Chondrocyte (in vitro differentiated cells): ENCODE measurements at regions not wholly inside any gene's neighbourhood (a gene's known extent, or its start where the extent isn't known, plus 50 kb on each side); places are given as distances from the start of the nearest gene placed in this dataset.

ENCODE experiments used
- DNase-seq: peaks from one replicate; pipeline ENCODE4 v3.0.0; 2021; ENCODE audit warnings: mixed read lengths, low spot score
- H3K27ac Mint-ChIP-seq: one replicate; pipeline ENCODE4 v1.8.0; 2021; ENCODE audit warnings: mild to moderate bottlenecking, moderate library complexity, mixed read lengths; ENCODE audit not compliant: unreplicated experiment
- H3K27me3 Mint-ChIP-seq: 2 replicates; pipeline ENCODE4 v1.8.0; 2021; ENCODE audit warnings: low read depth, mixed read lengths
- H3K36me3 Mint-ChIP-seq: 2 replicates; pipeline ENCODE4 v1.8.0; 2021; ENCODE audit warnings: low read depth, mixed read lengths
- H3K4me1 Mint-ChIP-seq: 2 replicates; pipeline ENCODE4 v1.8.0; 2021; ENCODE audit warnings: low read depth, mild to moderate bottlenecking, mixed read lengths
- H3K4me3 Mint-ChIP-seq: one replicate; pipeline ENCODE4 v1.8.0; 2021; ENCODE audit warnings: mild to moderate bottlenecking, moderate library complexity, mixed read lengths; ENCODE audit not compliant: unreplicated experiment
- H3K9me3 Mint-ChIP-seq: 2 replicates; pipeline ENCODE4 v1.8.0; 2021; ENCODE audit warnings: low read depth, mixed read lengths
- CTCF ChIP-seq: fragments of 200-600 bp; sonication (generic); IDR thresholded peaks from 2 replicates; pipeline ENCODE4 v1.5.0; 2021; ENCODE audit warnings: antibody characterized with exemption, mild to moderate bottlenecking, moderate library complexity

DNA sequence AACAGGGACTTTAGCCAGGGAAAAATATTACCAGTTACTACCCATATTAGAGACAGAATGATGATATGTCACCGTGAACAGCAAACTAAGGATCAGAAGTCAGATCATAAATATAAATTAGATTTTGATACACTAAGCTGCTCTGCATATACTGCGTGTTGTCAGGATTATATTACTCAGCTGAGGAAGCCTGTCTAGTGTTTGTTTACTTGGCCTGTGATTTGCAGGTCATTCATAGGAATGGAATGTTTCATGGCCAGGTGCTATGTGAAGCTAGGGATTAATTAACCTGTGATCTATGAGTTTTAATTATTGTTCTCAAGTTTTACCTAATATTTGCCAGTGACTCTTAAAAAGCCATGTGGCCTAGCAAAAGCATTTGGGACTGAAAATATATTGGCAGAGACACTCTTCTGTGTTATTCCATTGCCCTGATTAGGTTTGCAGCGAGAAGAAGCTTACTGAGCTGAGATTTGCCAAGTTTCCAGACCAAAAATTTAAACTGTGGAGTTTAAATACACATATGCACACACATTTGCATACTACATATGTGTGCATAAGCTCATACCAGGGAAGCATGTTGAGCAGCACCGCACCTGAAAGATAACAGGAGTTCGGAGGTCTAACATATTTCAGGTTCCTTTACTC is 496.3 kb upstream of the GRIA1 start:
- no peaks in the 10 kb centered on the region for H3K27me3 Mint-ChIP-seq

DNA sequence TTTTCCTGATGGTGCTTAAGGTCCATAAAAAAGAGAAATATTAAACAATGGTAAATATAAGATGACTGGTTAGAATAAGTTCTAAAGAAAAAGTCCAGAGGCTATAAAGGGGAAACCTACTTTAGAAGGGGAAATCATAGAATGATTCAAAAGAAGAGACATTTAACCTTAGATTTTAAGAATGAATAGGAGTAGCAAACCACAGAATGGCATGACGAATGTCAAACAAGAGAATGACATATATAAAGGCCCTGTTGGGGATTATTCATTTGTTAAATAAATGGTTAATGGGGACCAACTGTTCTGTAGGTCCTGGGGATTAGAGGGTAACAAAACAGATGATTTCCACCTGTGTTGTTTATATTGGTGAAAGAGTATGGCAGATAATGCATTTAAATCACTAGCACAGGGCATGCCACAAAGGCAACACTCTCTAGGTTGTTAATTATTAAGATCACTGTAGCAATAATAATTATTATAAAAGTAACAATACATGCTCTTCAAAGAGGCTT is 495.2 kb upstream of the GRIA1 start:
- Mint-ChIP-seq H3K36me3 (no peaks in the 10 kb centered on the region), H3K27me3 (no peaks in the 10 kb centered on the region), H3K4me1 (no peaks in the 10 kb centered on the region), H3K27ac (no peak overlapping the region), H3K9me3 (peaks cover 3% of the 10 kb centered on the region), H3K4me3 (no peak overlapping the region)
- DNase-seq: no peak
- no peak for TF ChIP-seq CTCF

More for the DNA sequence above, 496.3 kb upstream of the GRIA1 start:
- H3K4me1 Mint-ChIP-seq: no peaks in the 10 kb centered on the region
- no peaks in the 10 kb centered on the region for H3K36me3 Mint-ChIP-seq
- peaks cover 3% of the 10 kb centered on the region for H3K9me3 Mint-ChIP-seq
- H3K27ac Mint-ChIP-seq: no peak overlapping the region
- TF ChIP-seq CTCF: no peak
- no peak overlapping the region for H3K4me3 Mint-ChIP-seq
- DNase-seq: no peak

DNA sequence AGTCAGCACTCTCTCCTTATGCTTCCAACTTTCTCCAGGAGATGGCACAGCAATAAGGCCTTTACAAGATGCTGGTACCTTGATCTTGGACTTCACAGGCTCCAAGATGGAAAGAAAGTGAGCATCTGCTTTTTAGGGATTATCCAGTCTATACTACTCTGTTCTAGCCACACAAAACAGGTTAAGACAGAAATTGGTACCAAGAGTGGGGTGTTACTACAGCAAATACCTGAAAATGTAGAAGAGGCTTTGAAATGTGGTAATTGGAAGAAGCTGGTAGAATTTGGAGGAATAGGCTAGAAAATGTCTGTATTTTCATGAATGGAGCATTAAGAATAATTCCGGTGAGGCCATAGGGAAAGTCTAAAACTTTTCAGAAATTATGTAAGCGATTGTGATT is 484.8 kb upstream of the GRIA1 start:
- peaks cover 39% of the 10 kb centered on the region for H3K9me3 Mint-ChIP-seq
- no peaks in the 10 kb centered on the region for H3K4me1 Mint-ChIP-seq
- no peak overlapping the region for H3K4me3 Mint-ChIP-seq
- no peak for DNase-seq
- no peak for TF ChIP-seq CTCF
- H3K27me3 Mint-ChIP-seq: no peaks in the 10 kb centered on the region
- no peak overlapping the region for H3K27ac Mint-ChIP-seq
- H3K36me3 Mint-ChIP-seq: no peaks in the 10 kb centered on the region

- no peak overlapping the region for H3K27ac Mint-ChIP-seq
- H3K4me3 Mint-ChIP-seq: no peak overlapping the region
- H3K27me3 Mint-ChIP-seq: no peaks in the 10 kb centered on the region
- no peaks in the 10 kb centered on the region for H3K36me3 Mint-ChIP-seq
- H3K9me3 Mint-ChIP-seq: peaks cover 47% of the 10 kb centered on the region
- no peak for DNase-seq
- H3K4me1 Mint-ChIP-seq: no peaks in the 10 kb centered on the region
- no peak for TF ChIP-seq CTCF
Measured at GRCh38 chr5:153006681-153007080, 483.8 kb upstream of the GRIA1 start.

DNA sequence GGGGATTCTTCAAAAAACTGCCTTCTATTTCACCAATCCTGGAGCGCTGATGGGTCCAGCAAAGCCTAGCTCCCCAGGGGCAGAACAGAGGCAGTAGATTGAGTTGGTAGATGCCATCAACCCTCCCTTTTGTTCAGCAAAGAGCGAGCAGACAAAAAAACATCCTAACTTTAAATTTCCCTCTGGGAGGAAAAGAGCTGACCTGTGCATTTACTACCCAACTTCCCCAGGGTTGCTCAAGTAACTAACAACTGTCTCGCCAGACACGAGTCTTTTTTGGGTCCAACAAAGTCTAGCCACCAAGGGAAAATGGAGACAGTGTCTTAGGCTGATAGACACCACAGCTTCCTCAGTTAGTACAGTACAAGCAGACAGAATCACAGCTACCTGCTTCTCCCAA is 476.3 kb upstream of the GRIA1 start:
- H3K36me3 Mint-ChIP-seq: no peaks in the 10 kb centered on the region
- H3K27me3 Mint-ChIP-seq: no peaks in the 10 kb centered on the region
- H3K9me3 Mint-ChIP-seq: peaks cover 36% of the 10 kb centered on the region
- no peak for TF ChIP-seq CTCF
- no peak overlapping the region for H3K27ac Mint-ChIP-seq
- H3K4me3 Mint-ChIP-seq: no peak overlapping the region
- DNase-seq: no peak
- H3K4me1 Mint-ChIP-seq: no peaks in the 10 kb centered on the region
